Ishikawa (cell line): ENCODE measurements at regions not wholly inside any gene's neighbourhood (a gene's known extent, or its start where the extent isn't known, plus 50 kb on each side); places are given as distances from the start of the nearest gene placed in this dataset.

Experiments
- CEBPB ChIP-seq: IDR thresholded peaks from 2 replicates; pipeline ENCODE4 v1.6.1; 2012
- CREB1 ChIP-seq: IDR thresholded peaks from 2 replicates; pipeline ENCODE4 v1.6.1; 2012; ENCODE audit warnings: low read depth
- EGR1 ChIP-seq: IDR thresholded peaks from 2 replicates; pipeline ENCODE4 v1.6.1; 2012
- EP300 ChIP-seq: IDR thresholded peaks from 2 replicates; pipeline ENCODE4 v1.6.1; 2012; ENCODE audit warnings: borderline replicate concordance
- MAX ChIP-seq: IDR thresholded peaks from 2 replicates; pipeline ENCODE4 v1.6.1; 2012
- NFIC ChIP-seq: IDR thresholded peaks from 2 replicates; pipeline ENCODE4 v1.6.1; 2012
- RAD21 ChIP-seq: IDR thresholded peaks from 2 replicates; pipeline ENCODE4 v1.6.1; 2012; ENCODE audit warnings: low read depth
- REST ChIP-seq: IDR thresholded peaks from 2 replicates; pipeline ENCODE4 v1.6.1; 2012; ENCODE audit warnings: low read depth, mild to moderate bottlenecking
- TAF1 ChIP-seq: IDR thresholded peaks from 2 replicates; pipeline ENCODE4 v1.6.1; 2012; ENCODE audit warnings: low read depth, mild to moderate bottlenecking
- TCF12 ChIP-seq: IDR thresholded peaks from 2 replicates; pipeline ENCODE4 v1.6.1; 2012; ENCODE audit warnings: low read depth
- TEAD4 ChIP-seq: IDR thresholded peaks from 2 replicates; pipeline ENCODE4 v1.6.1; 2012
- YY1 ChIP-seq: IDR thresholded peaks from 2 replicates; pipeline ENCODE4 v1.6.1; 2012; ENCODE audit warnings: low read depth

- TF ChIP-seq RAD21: peak; percentile 90
- TF ChIP-seq TAF1: no peak
- TF ChIP-seq EP300: no peak
- TF ChIP-seq YY1: no peak
- TF ChIP-seq MAX: no peak
- no peak for TF ChIP-seq EGR1
- TF ChIP-seq REST: no peak
- no peak for TF ChIP-seq CEBPB
- no peak for TF ChIP-seq TEAD4
- TF ChIP-seq CREB1: no peak
- TF ChIP-seq NFIC: no peak
- TF ChIP-seq TCF12: no peak
Observed at GRCh38 chr15:94164202-94164807, 67.1 kb upstream of the MCTP2 start.
